ENCODE measurements at regions not wholly inside any gene's neighbourhood (a gene's known extent, or its start where the extent isn't known, plus 50 kb on each side); places are given as distances from the start of the nearest gene placed in this dataset.
"Not testable (repeated sequence)": the region's sequence is repeated elsewhere in the genome, so short reads cannot be mapped to it uniquely, and the experiment has no call there.

- Histone ChIP-seq H3F3A (ENCODE audit: insufficient read depth, low read length) (no peaks in the 10 kb centered on the region), H3K4me2 (ENCODE audit: low read depth, low read length) (no peak overlapping the region), H3K27me3 (replicated peaks; ENCODE audit: insufficient read depth, low read length) (peaks cover 85% of the 10 kb centered on the region), H3K9me3 (replicated peaks; ENCODE audit: insufficient read depth, low read length) (no peaks in the 10 kb centered on the region), H3K79me2 (ENCODE audit: low read length) (no peaks in the 10 kb centered on the region), H3K4me1 (ENCODE audit: low read length) (no peaks in the 10 kb centered on the region), H3K4me3 (ENCODE audit: low read length) (no peak overlapping the region), H3K36me3 (replicated peaks; ENCODE audit: insufficient read depth, low read length) (no peaks in the 10 kb centered on the region), H2AFZ (ENCODE audit: low read length) (no peak overlapping the region), H4K20me1 (ENCODE audit: insufficient read depth, low read length) (no peaks in the 10 kb centered on the region), H3K9me2 (replicated peaks; ENCODE audit: insufficient read depth, low read length) (no peaks in the 10 kb centered on the region), H3K27ac (ENCODE audit: low read length) (no peak overlapping the region), H3K9ac (ENCODE audit: low read length) (no peak overlapping the region)
- DNase-seq = no peak
- TF ChIP-seq EZH2phosphoT487 (IDR thresholded peaks at IDR 0.05; ENCODE audit: low read length) = no peak
- TF ChIP-seq CTCF (IDR thresholded peaks at IDR 0.05; ENCODE audit: low read length) = no peak
- no peak for TF ChIP-seq EZH2 (optimal IDR thresholded peaks at IDR 0.05; ENCODE audit: low read depth, low read length)
These were observed 170.6 kb downstream of the URI1 start for GRCh38 chr19:30112666-30113065.

GRCh38 chr19:30113186-30113585 is 171.1 kb downstream of the URI1 start:
- no peak overlapping the region for H3K9ac ChIP-seq (ENCODE audit: low read length)
- H3K36me3 ChIP-seq (replicated peaks; ENCODE audit: insufficient read depth, low read length) = no peaks in the 10 kb centered on the region
- H3K27me3 ChIP-seq (replicated peaks; ENCODE audit: insufficient read depth, low read length) = peaks cover 83% of the 10 kb centered on the region
- TF ChIP-seq CTCF (IDR thresholded peaks at IDR 0.05; ENCODE audit: low read length) (no peak), EZH2 (optimal IDR thresholded peaks at IDR 0.05; ENCODE audit: low read depth, low read length) (no peak), EZH2phosphoT487 (IDR thresholded peaks at IDR 0.05; ENCODE audit: low read length) (no peak)
- H2AFZ ChIP-seq (ENCODE audit: low read length) = no peak overlapping the region
- H4K20me1 ChIP-seq (ENCODE audit: insufficient read depth, low read length) = no peaks in the 10 kb centered on the region
- H3K4me1 ChIP-seq (ENCODE audit: low read length) = no peaks in the 10 kb centered on the region
- no peaks in the 10 kb centered on the region for H3F3A ChIP-seq (ENCODE audit: insufficient read depth, low read length)
- no peak overlapping the region for H3K27ac ChIP-seq (ENCODE audit: low read length)
- no peak overlapping the region for H3K4me3 ChIP-seq (ENCODE audit: low read length)
- no peaks in the 10 kb centered on the region for H3K9me2 ChIP-seq (replicated peaks; ENCODE audit: insufficient read depth, low read length)
- no peaks in the 10 kb centered on the region for H3K79me2 ChIP-seq (ENCODE audit: low read length)
- no peak overlapping the region for H3K4me2 ChIP-seq (ENCODE audit: low read depth, low read length)
- no peak for DNase-seq
- H3K9me3 ChIP-seq (replicated peaks; ENCODE audit: insufficient read depth, low read length) = no peaks in the 10 kb centered on the region

- not testable (repeated sequence) for H3K79me2 ChIP-seq (ENCODE audit: low read length); DNase-seq; H3K27ac ChIP-seq (ENCODE audit: low read length); H3F3A ChIP-seq (ENCODE audit: insufficient read depth, low read length); H3K36me3 ChIP-seq (replicated peaks; ENCODE audit: insufficient read depth, low read length); H3K4me3 ChIP-seq (ENCODE audit: low read length); H3K4me1 ChIP-seq (ENCODE audit: low read length); H3K9me2 ChIP-seq (replicated peaks; ENCODE audit: insufficient read depth, low read length); H2AFZ ChIP-seq (ENCODE audit: low read length); H3K9ac ChIP-seq (ENCODE audit: low read length); H3K4me2 ChIP-seq (ENCODE audit: low read depth, low read length); H3K9me3 ChIP-seq (replicated peaks; ENCODE audit: insufficient read depth, low read length); H4K20me1 ChIP-seq (ENCODE audit: insufficient read depth, low read length)
- peaks cover 83% of the 10 kb centered on the region for H3K27me3 ChIP-seq (replicated peaks; ENCODE audit: insufficient read depth, low read length)
These were observed 172.1 kb downstream of the URI1 start for GRCh38 chr19:30114095-30114494.

- DNase-seq = no peak
- H2AFZ ChIP-seq (ENCODE audit: low read length) = no peak overlapping the region
- H3K36me3 ChIP-seq (replicated peaks; ENCODE audit: insufficient read depth, low read length) = no peaks in the 10 kb centered on the region
- peaks cover 76% of the 10 kb centered on the region for H3K27me3 ChIP-seq (replicated peaks; ENCODE audit: insufficient read depth, low read length)
- no peaks in the 10 kb centered on the region for H3K4me1 ChIP-seq (ENCODE audit: low read length)
- H3K9me3 ChIP-seq (replicated peaks; ENCODE audit: insufficient read depth, low read length) = no peaks in the 10 kb centered on the region
- H3K9ac ChIP-seq (ENCODE audit: low read length) = no peak overlapping the region
- no peaks in the 10 kb centered on the region for H4K20me1 ChIP-seq (ENCODE audit: insufficient read depth, low read length)
- H3F3A ChIP-seq (ENCODE audit: insufficient read depth, low read length) = no peaks in the 10 kb centered on the region
- H3K4me3 ChIP-seq (ENCODE audit: low read length) = no peak overlapping the region
- H3K9me2 ChIP-seq (replicated peaks; ENCODE audit: insufficient read depth, low read length) = no peaks in the 10 kb centered on the region
- TF ChIP-seq CTCF (IDR thresholded peaks at IDR 0.05; ENCODE audit: low read length) (no peak), EZH2 (optimal IDR thresholded peaks at IDR 0.05; ENCODE audit: low read depth, low read length) (no peak), EZH2phosphoT487 (IDR thresholded peaks at IDR 0.05; ENCODE audit: low read length) (no peak)
- no peaks in the 10 kb centered on the region for H3K79me2 ChIP-seq (ENCODE audit: low read length)
- no peak overlapping the region for H3K4me2 ChIP-seq (ENCODE audit: low read depth, low read length)
- no peak overlapping the region for H3K27ac ChIP-seq (ENCODE audit: low read length)
These were observed 173.9 kb downstream of the URI1 start for GRCh38 chr19:30115947-30116346.

Measured in MM.1S (cell line).